Transverse colon (tissue), 4 donors: ENCODE measurements at regions not wholly inside any gene's neighbourhood (a gene's known extent, or its start where the extent isn't known, plus 50 kb on each side); places are given as distances from the start of the nearest gene placed in this dataset.

Experiments used
- CTCF ChIP-seq, 5 experiments: fragments of 200-600 bp in 3 of 5; fragments of 450-650 bp in 2 of 5; sonication (generic) in 3 of 5; IDR thresholded peaks; 1 replicate in 2 of 5; 2 replicates in 3 of 5; pipeline ENCODE4 v1.5.1; 2016 to 2017; ENCODE audit warnings: antibody characterized with exemption in 5 of 5, inconsistent platforms in 3 of 5, mild to moderate bottlenecking in 2 of 5, moderate library complexity in 1 of 5
- POLR2A ChIP-seq: fragments of 450-650 bp; IDR thresholded peaks from one replicate; pipeline ENCODE4 v1.6.1; 2016; ENCODE audit warnings: antibody characterized with exemption, mild to moderate bottlenecking, moderate library complexity
- POLR2AphosphoS5 ChIP-seq, 3 donors: sonication (generic); formaldehyde crosslinking; IDR thresholded peaks; one replicate each; pipeline ENCODE4 v1.6.1; 2016; ENCODE audit warnings: antibody characterized with exemption in 3 of 3

GRCh38 chr4:55181010-55182005 lies 55.9 kb upstream of the KDR start:
- no peak for TF ChIP-seq CTCF (IDR thresholded peaks at IDR 0.05)
- no peak for TF ChIP-seq POLR2A
- no peak for TF ChIP-seq POLR2AphosphoS5 (IDR thresholded peaks at IDR 0.05)
